NCI-H774 (cell line): ENCODE measurements at regions not wholly inside any gene's neighbourhood (a gene's known extent, or its start where the extent isn't known, plus 50 kb on each side); places are given as distances from the start of the nearest gene placed in this dataset.

Source experiments
- DNase-seq: peaks from one replicate; lab custom pipeline; 2025; lab: John Stamatoyannopoulos, UW

GRCh38 chr5:112025757-112026156 is 268.8 kb upstream of the NREP start:
- DNase-seq, result no peak

GRCh38 chr5:112024769-112025168 is 267.8 kb upstream of the NREP start:
- no peak for DNase-seq

- DNase-seq, result no peak
These were observed 267.2 kb upstream of the NREP start for GRCh38 chr5:112024221-112024620.

- DNase-seq, result no peak
These were observed 266.8 kb upstream of the NREP start for GRCh38 chr5:112023766-112024165.

- no peak for DNase-seq
These were observed 261.9 kb upstream of the NREP start for GRCh38 chr5:112018846-112019245.

- no peak for DNase-seq
These were observed 260.0 kb upstream of the NREP start for GRCh38 chr5:112016980-112017379.

GRCh38 chr5:112014783-112015395 is 257.9 kb upstream of the NREP start:
- DNase-seq, result no peak

GRCh38 chr5:112013660-112014059 is 256.7 kb upstream of the NREP start:
- no peak for DNase-seq

- no peak for DNase-seq
These were observed 255.1 kb upstream of the NREP start for GRCh38 chr5:112012104-112012503.

GRCh38 chr5:112010475-112010874 is 253.5 kb upstream of the NREP start:
- no peak for DNase-seq

- no peak for DNase-seq
These were observed 249.7 kb upstream of the NREP start for GRCh38 chr5:112006721-112007120.

- no peak for DNase-seq
These were observed 248.6 kb upstream of the NREP start for GRCh38 chr5:112005623-112005930.

GRCh38 chr5:112004867-112005622 is 248.1 kb upstream of the NREP start:
- no peak for DNase-seq

GRCh38 chr5:112002376-112002775 is 245.4 kb upstream of the NREP start:
- DNase-seq, result no peak

- no peak for DNase-seq
These were observed 242.3 kb upstream of the NREP start for GRCh38 chr5:111999286-111999685.

GRCh38 chr5:111998871-111999270 is 241.9 kb upstream of the NREP start:
- DNase-seq, result no peak

- DNase-seq, result no peak
These were observed 240.7 kb upstream of the NREP start for GRCh38 chr5:111997711-111998110.

GRCh38 chr5:111997308-111997707 is 240.3 kb upstream of the NREP start:
- DNase-seq, result no peak

GRCh38 chr5:111996574-111996973 is 239.6 kb upstream of the NREP start:
- no peak for DNase-seq

- DNase-seq, result no peak
These were observed 238.7 kb upstream of the NREP start for GRCh38 chr5:111995701-111996100.

- DNase-seq, result no peak
These were observed 236.2 kb upstream of the NREP start for GRCh38 chr5:111993242-111993641.

- no peak for DNase-seq
These were observed 227.1 kb upstream of the NREP start for GRCh38 chr5:111984044-111984443.

GRCh38 chr5:111983459-111983858 is 226.5 kb upstream of the NREP start:
- DNase-seq, result no peak

GRCh38 chr5:111977436-111977829 is 220.4 kb upstream of the NREP start:
- DNase-seq, result no peak
